ENCODE measurements at regions not wholly inside any gene's neighbourhood (a gene's known extent, or its start where the extent isn't known, plus 50 kb on each side); places are given as distances from the start of the nearest gene placed in this dataset.

DNA sequence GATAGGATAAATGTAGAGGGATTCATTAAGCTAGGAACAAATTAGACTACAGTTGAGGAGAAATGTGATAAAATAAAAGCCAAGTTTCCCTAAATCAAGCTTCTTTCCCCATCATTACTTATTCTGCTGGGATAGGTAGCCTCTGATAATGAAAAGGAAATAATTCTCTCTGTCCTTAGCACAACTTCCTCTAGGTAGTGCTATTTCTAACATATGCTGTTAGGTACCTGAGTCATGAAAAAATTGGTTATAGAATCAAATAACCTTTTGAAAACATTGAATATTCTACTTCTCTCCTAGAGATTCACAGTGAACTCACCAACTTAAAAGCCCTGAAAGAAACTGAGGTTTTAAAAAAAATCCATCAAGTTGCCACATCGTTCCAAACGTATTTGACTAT lies 1793.1 kb downstream of the EFNA5 start:
- Histone ChIP-seq H3K4me3 (no peak overlapping the region), H3K9me3 (no peaks in the 10 kb centered on the region), H3K27ac (no peak overlapping the region), H3K27me3 (no peaks in the 10 kb centered on the region), H3K36me3 (no peaks in the 10 kb centered on the region), H3K4me1 (no peaks in the 10 kb centered on the region)
- 63% methylated on average over 2 of the region's 2 CpGs for WGBS (ENCODE audit: insufficient coverage, low coverage, low lambda C conversion rate, missing lambda C conversion rate)
- DNase-seq (no peak), ATAC-seq (no peak)
- intact Hi-C loops (cut with DNase I): no loop called here
- no peak for TF ChIP-seq POLR2A (IDR thresholded peaks at IDR 0.05)
- TF ChIP-seq, protein P1, sequence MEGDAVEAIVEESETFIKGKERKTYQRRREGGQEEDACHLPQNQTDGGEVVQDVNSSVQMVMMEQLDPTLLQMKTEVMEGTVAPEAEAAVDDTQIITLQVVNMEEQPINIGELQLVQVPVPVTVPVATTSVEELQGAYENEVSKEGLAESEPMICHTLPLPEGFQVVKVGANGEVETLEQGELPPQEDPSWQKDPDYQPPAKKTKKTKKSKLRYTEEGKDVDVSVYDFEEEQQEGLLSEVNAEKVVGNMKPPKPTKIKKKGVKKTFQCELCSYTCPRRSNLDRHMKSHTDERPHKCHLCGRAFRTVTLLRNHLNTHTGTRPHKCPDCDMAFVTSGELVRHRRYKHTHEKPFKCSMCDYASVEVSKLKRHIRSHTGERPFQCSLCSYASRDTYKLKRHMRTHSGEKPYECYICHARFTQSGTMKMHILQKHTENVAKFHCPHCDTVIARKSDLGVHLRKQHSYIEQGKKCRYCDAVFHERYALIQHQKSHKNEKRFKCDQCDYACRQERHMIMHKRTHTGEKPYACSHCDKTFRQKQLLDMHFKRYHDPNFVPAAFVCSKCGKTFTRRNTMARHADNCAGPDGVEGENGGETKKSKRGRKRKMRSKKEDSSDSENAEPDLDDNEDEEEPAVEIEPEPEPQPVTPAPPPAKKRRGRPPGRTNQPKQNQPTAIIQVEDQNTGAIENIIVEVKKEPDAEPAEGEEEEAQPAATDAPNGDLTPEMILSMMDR (IDR thresholded peaks at IDR 0.05): no peak

DNA sequence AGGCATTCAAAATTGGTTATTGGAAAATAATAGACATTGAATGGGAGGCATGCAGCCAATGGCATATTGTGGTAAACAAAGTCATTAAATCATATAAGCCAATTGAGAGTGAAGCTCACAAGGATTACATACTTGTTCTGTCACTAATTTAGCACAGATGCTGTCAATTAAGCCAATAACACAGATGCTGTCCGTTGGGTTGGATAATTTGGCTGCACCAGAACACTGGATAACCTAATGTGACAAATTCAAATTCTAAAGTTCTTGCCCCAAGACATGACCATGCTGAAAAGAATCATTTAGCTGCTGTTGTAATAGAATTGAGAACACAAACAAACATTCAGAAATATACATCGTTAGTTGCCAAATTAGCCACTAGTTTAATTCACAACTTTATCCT lies 1796.4 kb downstream of the EFNA5 start:
- ATAC-seq (no peak), DNase-seq (no peak)
- Histone ChIP-seq H3K4me1 (no peaks in the 10 kb centered on the region), H3K27me3 (no peaks in the 10 kb centered on the region), H3K4me3 (no peak overlapping the region), H3K36me3 (no peaks in the 10 kb centered on the region), H3K27ac (no peak overlapping the region), H3K9me3 (no peaks in the 10 kb centered on the region)
- TF ChIP-seq POLR2A (IDR thresholded peaks at IDR 0.05): no peak
- TF ChIP-seq, protein P1 (IDR thresholded peaks at IDR 0.05): no peak
- 43% methylated on average over 2 of the region's 2 CpGs for WGBS (ENCODE audit: insufficient coverage, low coverage, low lambda C conversion rate, missing lambda C conversion rate)
- intact Hi-C loops (cut with DNase I): no loop called here

GRCh38 chr5:105872569-105873270 lies 1798.0 kb downstream of the EFNA5 start:
- no peak overlapping the region for H3K4me3 ChIP-seq
- intact Hi-C loops (cut with DNase I): no loop called here
- H3K36me3 ChIP-seq: no peaks in the 10 kb centered on the region
- TF ChIP-seq POLR2A (IDR thresholded peaks at IDR 0.05): no peak
- TF ChIP-seq, protein P1 (IDR thresholded peaks at IDR 0.05): no peak
- WGBS (ENCODE audit: insufficient coverage, low coverage, low lambda C conversion rate, missing lambda C conversion rate): 50% methylated on average over 15 of the region's 15 CpGs
- no peaks in the 10 kb centered on the region for H3K4me1 ChIP-seq
- H3K9me3 ChIP-seq: no peaks in the 10 kb centered on the region
- H3K27ac ChIP-seq: no peak overlapping the region
- DNase-seq (no peak), ATAC-seq (no peak)
- H3K27me3 ChIP-seq: no peaks in the 10 kb centered on the region

GRCh38 chr5:105868038-105868780 lies 1802.5 kb downstream of the EFNA5 start:
- H3K4me1 ChIP-seq: no peaks in the 10 kb centered on the region
- no peak overlapping the region for H3K4me3 ChIP-seq
- no peaks in the 10 kb centered on the region for H3K27me3 ChIP-seq
- no peak for ATAC-seq
- intact Hi-C loops (cut with DNase I): no loop called here
- H3K36me3 ChIP-seq: no peaks in the 10 kb centered on the region
- TF ChIP-seq, protein P1 (IDR thresholded peaks at IDR 0.05): no peak
- TF ChIP-seq POLR2A (IDR thresholded peaks at IDR 0.05): no peak
- DNase-seq: no peak
- H3K27ac ChIP-seq: no peak overlapping the region
- H3K9me3 ChIP-seq: no peaks in the 10 kb centered on the region
- WGBS (ENCODE audit: insufficient coverage, low coverage, low lambda C conversion rate, missing lambda C conversion rate): 20% methylated on average over 1 of the region's 1 CpG

All from right lobe of liver (tissue), 6 donors.